ENCODE measurements at regions not wholly inside any gene's neighbourhood (a gene's known extent, or its start where the extent isn't known, plus 50 kb on each side); places are given as distances from the start of the nearest gene placed in this dataset.

GRCh38 chr5:89908876-89909275 is 500.7 kb downstream of the CETN3 start:
- peak in 1 of 2 experiments; percentile 11 for DNase-seq

- no peak for DNase-seq
Measured at GRCh38 chr5:89904442-89904841, 505.1 kb downstream of the CETN3 start.

GRCh38 chr5:89901983-89902382 is 507.6 kb downstream of the CETN3 start:
- DNase-seq = peak; percentile 80 to 92

- DNase-seq = peak in 1 of 2 experiments; percentile 31
Measured at GRCh38 chr5:89901346-89901745, 508.2 kb downstream of the CETN3 start.

GRCh38 chr5:89900346-89900745 is 509.2 kb downstream of the CETN3 start:
- DNase-seq = no peak

- DNase-seq = no peak
Measured at GRCh38 chr5:89899559-89899958, 510.0 kb downstream of the CETN3 start.

GRCh38 chr5:89893546-89893945 is 516.0 kb downstream of the CETN3 start:
- DNase-seq = no peak

GRCh38 chr5:89885670-89886069 is 523.9 kb downstream of the CETN3 start:
- no peak for DNase-seq

- DNase-seq = no peak
Measured at GRCh38 chr5:89883967-89884366, 525.6 kb downstream of the CETN3 start.

GRCh38 chr5:89878140-89879132 is 531.1 kb downstream of the CETN3 start:
- DNase-seq = no peak

GRCh38 chr5:89871906-89872305 is 537.6 kb downstream of the CETN3 start:
- DNase-seq = no peak

GRCh38 chr5:89869346-89869745 is 540.2 kb downstream of the CETN3 start:
- DNase-seq = no peak

GRCh38 chr5:89866410-89866809 is 543.1 kb downstream of the CETN3 start:
- DNase-seq = no peak

GRCh38 chr5:89864941-89865340 is 544.6 kb downstream of the CETN3 start:
- no peak for DNase-seq

GRCh38 chr5:89857790-89858189 is 551.8 kb downstream of the CETN3 start:
- no peak for DNase-seq

- DNase-seq = no peak
Measured at GRCh38 chr5:89855417-89855816, 554.1 kb downstream of the CETN3 start.

- no peak for DNase-seq
Measured at GRCh38 chr5:89851911-89852310, 557.6 kb downstream of the CETN3 start.

- DNase-seq = no peak
Measured at GRCh38 chr5:89850513-89850865, 559.1 kb downstream of the CETN3 start.

- no peak for DNase-seq
Measured at GRCh38 chr5:89849830-89850512, 559.6 kb downstream of the CETN3 start.

- DNase-seq = no peak
Measured at GRCh38 chr5:89847743-89848142, 561.8 kb downstream of the CETN3 start.

GRCh38 chr5:89844548-89844947 is 565.0 kb downstream of the CETN3 start:
- DNase-seq = no peak

- no peak for DNase-seq
Measured at GRCh38 chr5:89842531-89842930, 567.0 kb downstream of the CETN3 start.

- no peak for DNase-seq
Measured at GRCh38 chr5:89840906-89841305, 568.6 kb downstream of the CETN3 start.

GRCh38 chr5:89830691-89831090 is 578.9 kb downstream of the CETN3 start:
- DNase-seq = no peak
